Naive thymus-derived CD4-positive, alpha-beta T cell (primary cell): ENCODE measurements at regions not wholly inside any gene's neighbourhood (a gene's known extent, or its start where the extent isn't known, plus 50 kb on each side); places are given as distances from the start of the nearest gene placed in this dataset.
"Not testable (repeated sequence)": the region's sequence is repeated elsewhere in the genome, so short reads cannot be mapped to it uniquely, and the experiment has no call there.

Experiments
- ATAC-seq: fragments of 150-1000 bp; cut with Tn5 transposase; 2 replicates; pipeline ENCODE4 v1.10.0; 2021; ENCODE audit warnings: mild to moderate bottlenecking, moderate library complexity
- CTCF ChIA-PET: fragments of 350-600 bp; sonication (Branson Sonifier 250); formaldehyde crosslinking; loops from one replicate; lab custom pipeline; 2021; ENCODE audit warnings: antibody characterized with exemption; lab: Charles Lee
- POLR2A ChIA-PET: fragments of 350-600 bp; sonication (Branson Sonifier 250); formaldehyde crosslinking; loops from one replicate; lab custom pipeline; 2021; ENCODE audit warnings: antibody characterized with exemption, inconsistent platforms; lab: Charles Lee
- DNase-seq, 9 donors: peaks; one replicate each; pipeline versions ENCODE4 v3.0.0 to v3.0.0-alpha.2; 2020 to 2022; ENCODE audit warnings: mixed read lengths in 1 of 9
- H3K27ac ChIP-seq: one replicate; pipeline ENCODE4 v1.7.0; 2013; ENCODE audit warnings: mild to moderate bottlenecking, low read depth, low read length, moderate library complexity
- H3K27me3 ChIP-seq, 2 donors: one replicate each; pipeline ENCODE4 v1.7.0; 2013; ENCODE audit warnings: low read length in 2 of 2, mild to moderate bottlenecking in 2 of 2, moderate library complexity in 2 of 2; ENCODE audit not compliant: control insufficient read depth in 2 of 2, insufficient read depth in 2 of 2
- H3K36me3 ChIP-seq, 3 experiments: 1 replicate in 2 of 3; 2 replicates in 1 of 3; pipeline ENCODE4 v1.7.0; 2013; ENCODE audit warnings: low read length in 3 of 3, mild to moderate bottlenecking in 3 of 3, moderate library complexity in 1 of 3; ENCODE audit not compliant: insufficient read depth in 3 of 3, control insufficient read depth in 2 of 3
- H3K4me1 ChIP-seq, 2 donors: one replicate each; pipeline ENCODE4 v1.7.0; 2013; ENCODE audit warnings: low read length in 2 of 2, mild to moderate bottlenecking in 2 of 2, moderate library complexity in 1 of 2; ENCODE audit not compliant: control insufficient read depth in 2 of 2, insufficient read depth in 2 of 2
- H3K4me3 ChIP-seq: 2 replicates; pipeline ENCODE4 v1.7.0; 2013; ENCODE audit warnings: mild to moderate bottlenecking, low read length
- H3K9me3 ChIP-seq, 3 experiments: 1 replicate in 2 of 3; 2 replicates in 1 of 3; pipeline ENCODE4 v1.7.0; 2013; ENCODE audit warnings: low read length in 3 of 3; ENCODE audit not compliant: control insufficient read depth in 2 of 3
- H3K27ac Mint-ChIP-seq, 9 donors: one replicate each; pipeline ENCODE4 v1.8.0; 2020 to 2022; ENCODE audit warnings: mixed read lengths in 9 of 9, mild to moderate bottlenecking in 8 of 9, moderate library complexity in 5 of 9, inconsistent platforms in 2 of 9
- H3K27me3 Mint-ChIP-seq, 5 donors: one replicate each; pipeline ENCODE4 v1.8.0; 2021 to 2022; ENCODE audit warnings: mixed read lengths in 5 of 5, mild to moderate bottlenecking in 1 of 5
- H3K36me3 Mint-ChIP-seq, 5 donors: one replicate each; pipeline ENCODE4 v1.8.0; 2020 to 2022; ENCODE audit warnings: mixed read lengths in 5 of 5, mild to moderate bottlenecking in 3 of 5, inconsistent platforms in 1 of 5
- H3K4me1 Mint-ChIP-seq, 7 donors: one replicate each; pipeline ENCODE4 v1.8.0; 2020 to 2022; ENCODE audit warnings: mixed read lengths in 7 of 7, mild to moderate bottlenecking in 3 of 7, inconsistent platforms in 1 of 7
- H3K4me3 Mint-ChIP-seq, 10 donors: one replicate each; pipeline ENCODE4 v1.8.0; 2020 to 2022; ENCODE audit warnings: mild to moderate bottlenecking in 10 of 10, mixed read lengths in 10 of 10, moderate library complexity in 6 of 10, inconsistent platforms in 2 of 10
- H3K9me3 Mint-ChIP-seq, 11 donors: one replicate each; pipeline ENCODE4 v1.8.0; 2020 to 2022; ENCODE audit warnings: mixed read lengths in 11 of 11, mild to moderate bottlenecking in 4 of 11, inconsistent platforms in 1 of 11, moderate library complexity in 1 of 11
- intact Hi-C, 2 donors: fragments of 100-400 bp; cut with micrococcal nuclease; formaldehyde crosslinking; loops; one replicate each; pipeline ENCODE4 v1.15.1; 2023

GRCh38 chr11:57937431-57937830 is 86.2 kb upstream of the OR9Q1 start:
- DNase-seq (no peak), ATAC-seq (no peak)
- no peaks in the 10 kb centered on the region for H3K4me1 Mint-ChIP-seq
- Histone ChIP-seq H3K4me1 (no peaks in the 10 kb centered on the region), H3K36me3 (no peaks in the 10 kb centered on the region), H3K27ac (no peak overlapping the region), H3K27me3 (no peaks in the 10 kb centered on the region), H3K4me3 (no peak overlapping the region), H3K9me3 (no peaks in the 10 kb centered on the region)
- POLR2A ChIA-PET, result no interaction called here
- no peak overlapping the region for H3K27ac Mint-ChIP-seq
- H3K36me3 Mint-ChIP-seq, result no peaks in the 10 kb centered on the region
- H3K27me3 Mint-ChIP-seq, result peaks cover 0 to 14% (median 6%) of the 10 kb centered on the region in 5 donors
- CTCF ChIA-PET, result no interaction called here
- H3K4me3 Mint-ChIP-seq, result no peak overlapping the region
- intact Hi-C loops, result no loop called here
- no peaks in the 10 kb centered on the region for H3K9me3 Mint-ChIP-seq

DNA sequence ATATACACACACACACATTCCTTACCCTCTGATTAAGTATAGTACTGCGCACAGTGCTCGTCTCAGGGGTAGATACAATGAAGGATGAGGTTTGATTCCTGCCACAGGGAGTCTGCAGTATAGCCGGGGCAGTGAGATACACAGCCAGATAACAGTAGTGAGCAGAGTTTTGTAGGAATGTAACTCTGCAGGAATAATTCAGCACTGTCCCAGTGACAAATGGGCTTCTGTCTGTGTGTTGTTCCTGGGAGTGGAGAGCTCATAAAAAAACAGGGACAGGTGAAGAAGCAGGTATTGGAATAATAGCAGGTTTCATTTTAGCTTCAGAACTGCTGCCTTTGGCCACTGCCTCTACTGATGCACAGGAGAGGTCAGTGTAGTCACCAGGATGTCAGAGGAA is 85.3 kb upstream of the OR9Q1 start:
- Mint-ChIP-seq H3K4me1 (no peaks in the 10 kb centered on the region), H3K27me3 (peaks cover 0 to 6% (median 0%) of the 10 kb centered on the region in 5 donors), H3K27ac (no peak overlapping the region), H3K9me3 (no peaks in the 10 kb centered on the region), H3K4me3 (no peak overlapping the region), H3K36me3 (no peaks in the 10 kb centered on the region)
- Histone ChIP-seq H3K27ac (no peak overlapping the region), H3K9me3 (no peaks in the 10 kb centered on the region), H3K36me3 (no peaks in the 10 kb centered on the region), H3K27me3 (no peaks in the 10 kb centered on the region), H3K4me3 (no peak overlapping the region), H3K4me1 (no peaks in the 10 kb centered on the region)
- intact Hi-C loops, result no loop called here
- DNase-seq (no peak), ATAC-seq (no peak)
- CTCF ChIA-PET, result no interaction called here
- POLR2A ChIA-PET, result no interaction called here

DNA sequence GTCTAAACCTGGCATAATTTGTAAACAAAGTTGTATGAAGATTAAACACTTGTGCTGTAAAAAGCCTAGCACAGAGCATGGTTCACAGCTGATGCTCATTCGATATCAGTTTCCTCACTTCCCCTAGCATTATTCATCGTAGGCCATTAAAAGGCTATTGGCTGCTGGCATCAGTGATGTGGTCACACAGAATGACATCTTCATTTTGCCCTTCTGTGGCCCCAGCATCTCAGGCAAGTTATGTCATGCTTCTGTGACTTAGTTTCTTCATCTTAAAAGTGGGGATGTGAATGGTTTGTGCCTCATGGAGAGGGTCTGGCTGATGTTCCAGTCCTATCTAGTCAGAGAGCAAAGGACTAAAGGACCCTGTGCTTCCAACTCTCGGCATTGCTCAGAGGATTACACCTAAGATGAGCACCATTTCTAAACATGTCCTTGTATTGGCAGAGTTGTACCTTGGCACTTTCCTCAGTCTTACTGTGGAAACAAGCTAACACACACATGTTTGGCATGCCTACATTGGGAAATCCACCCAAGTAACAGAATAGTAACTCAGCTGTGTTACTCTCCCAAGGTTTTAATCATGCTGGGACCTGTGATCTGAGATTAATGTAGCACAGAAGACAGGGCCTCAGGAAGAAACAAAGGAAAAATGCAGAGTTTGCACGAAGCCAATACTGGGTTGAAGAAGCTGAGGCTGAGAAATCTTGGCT is 83.5 kb upstream of the OR9Q1 start:
- no peaks in the 10 kb centered on the region for H3K4me1 ChIP-seq
- intact Hi-C loops, result no loop called here
- no peak for ATAC-seq
- H3K27ac ChIP-seq, result no peak overlapping the region
- Mint-ChIP-seq H3K36me3 (no peaks in the 10 kb centered on the region), H3K4me1 (no peaks in the 10 kb centered on the region), H3K27ac (no peak overlapping the region), H3K27me3 (peaks cover 0 to 6% (median 0%) of the 10 kb centered on the region in 5 donors), H3K9me3 (peaks cover 0 to 3% (median 0%) of the 10 kb centered on the region in 11 donors), H3K4me3 (no peak overlapping the region)
- H3K27me3 ChIP-seq, result no peaks in the 10 kb centered on the region
- DNase-seq, result no peak
- no peak overlapping the region for H3K4me3 ChIP-seq
- ChIA-PET CTCF (no interaction called here), POLR2A (no interaction called here)
- H3K36me3 ChIP-seq, result no peaks in the 10 kb centered on the region
- no peaks in the 10 kb centered on the region for H3K9me3 ChIP-seq

- Mint-ChIP-seq H3K27me3 (peaks cover 0 to 6% (median 0%) of the 10 kb centered on the region in 5 donors), H3K27ac (no peak overlapping the region), H3K4me1 (no peaks in the 10 kb centered on the region), H3K36me3 (no peaks in the 10 kb centered on the region), H3K4me3 (no peak overlapping the region), H3K9me3 (peaks cover 0 to 3% (median 0%) of the 10 kb centered on the region in 11 donors)
- Histone ChIP-seq H3K27ac (no peak overlapping the region), H3K36me3 (no peaks in the 10 kb centered on the region), H3K4me1 (no peaks in the 10 kb centered on the region), H3K27me3 (no peaks in the 10 kb centered on the region), H3K4me3 (no peak overlapping the region), H3K9me3 (no peaks in the 10 kb centered on the region)
- ChIA-PET CTCF (no interaction called here), POLR2A (no interaction called here)
- ATAC-seq (no peak), DNase-seq (no peak)
- intact Hi-C loops, result no loop called here
Observed at GRCh38 chr11:57941875-57942274, 81.8 kb upstream of the OR9Q1 start.

GRCh38 chr11:57942808-57943207 is 80.9 kb upstream of the OR9Q1 start:
- Mint-ChIP-seq H3K4me3 (no peak overlapping the region), H3K27me3 (peaks cover 0 to 6% (median 0%) of the 10 kb centered on the region in 5 donors), H3K36me3 (no peaks in the 10 kb centered on the region), H3K4me1 (no peaks in the 10 kb centered on the region), H3K27ac (no peak overlapping the region), H3K9me3 (peaks cover 0 to 3% (median 0%) of the 10 kb centered on the region in 11 donors)
- Histone ChIP-seq H3K4me3 (no peak overlapping the region), H3K27ac (no peak overlapping the region), H3K4me1 (no peaks in the 10 kb centered on the region), H3K27me3 (no peaks in the 10 kb centered on the region), H3K9me3 (no peaks in the 10 kb centered on the region), H3K36me3 (no peaks in the 10 kb centered on the region)
- ChIA-PET CTCF (no interaction called here), POLR2A (no interaction called here)
- intact Hi-C loops, result no loop called here
- DNase-seq (no peak), ATAC-seq (no peak)

- CTCF ChIA-PET, H3K4me3 Mint-ChIP-seq, H3K27me3 ChIP-seq, H3K27me3 Mint-ChIP-seq, H3K9me3 ChIP-seq, POLR2A ChIA-PET, H3K4me3 ChIP-seq, H3K4me1 Mint-ChIP-seq, H3K4me1 ChIP-seq, ATAC-seq, H3K36me3 Mint-ChIP-seq, H3K27ac Mint-ChIP-seq, H3K27ac ChIP-seq, H3K36me3 ChIP-seq, H3K9me3 Mint-ChIP-seq, intact Hi-C loops, DNase-seq: not testable (repeated sequence)
Observed at GRCh38 chr11:57943766-57944165, 79.9 kb upstream of the OR9Q1 start.

DNA sequence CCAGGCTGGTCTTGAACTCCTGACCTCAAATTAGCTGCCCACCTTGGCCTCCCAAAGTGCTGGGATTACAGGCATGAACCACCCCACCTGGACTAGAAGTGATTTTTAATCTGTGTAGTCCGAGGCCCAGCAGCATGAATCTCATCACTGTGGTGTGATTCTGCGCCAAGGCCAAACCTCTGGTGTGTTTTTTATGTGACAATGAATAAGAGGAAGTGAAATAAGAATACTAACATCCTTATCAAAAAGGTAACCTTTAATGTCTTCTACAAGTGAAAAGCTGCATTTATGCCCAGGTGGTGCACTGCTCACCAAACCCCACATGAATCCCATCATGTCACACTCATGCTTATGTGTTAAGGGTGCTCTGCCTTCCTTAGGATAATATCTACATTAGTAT is 77.1 kb upstream of the OR9Q1 start:
- H3K36me3 Mint-ChIP-seq, result no peaks in the 10 kb centered on the region
- no peaks in the 10 kb centered on the region for H3K36me3 ChIP-seq
- H3K4me1 ChIP-seq, result no peaks in the 10 kb centered on the region
- H3K27me3 Mint-ChIP-seq, result peaks cover 0 to 4% (median 0%) of the 10 kb centered on the region in 5 donors
- H3K4me3 Mint-ChIP-seq, result no peak overlapping the region
- CTCF ChIA-PET, result interaction anchor here (1.0 kb wide), 1 partner anchor 10 kb away, joined by 4 read pairs; no protein-coding TSS in a partner anchor
- H3K4me3 ChIP-seq, result no peak overlapping the region
- H3K27ac Mint-ChIP-seq, result no peak overlapping the region
- POLR2A ChIA-PET, result no interaction called here
- no peaks in the 10 kb centered on the region for H3K27me3 ChIP-seq
- H3K4me1 Mint-ChIP-seq, result no peaks in the 10 kb centered on the region
- H3K27ac ChIP-seq, result no peak overlapping the region
- peaks cover 0 to 4% (median 0%) of the 10 kb centered on the region in 11 donors for H3K9me3 Mint-ChIP-seq
- intact Hi-C loops, result no loop called here
- no peak for DNase-seq
- no peaks in the 10 kb centered on the region for H3K9me3 ChIP-seq
- ATAC-seq, result no peak
